ENCODE measurements at regions not wholly inside any gene's neighbourhood (a gene's known extent, or its start where the extent isn't known, plus 50 kb on each side); places are given as distances from the start of the nearest gene placed in this dataset.
A peak's percentile ranks its signal among the peaks of the same experiment; 100 is the strongest.

- ATAC-seq (no peak), FAIRE-seq (no peak), DNase-seq (ENCODE audit: low read depth, low spot score) (no peak)
- Histone ChIP-seq H3K9me3 (replicated peaks; ENCODE audit: control insufficient read depth, insufficient read depth, low read length) (no peaks in the 10 kb centered on the region), H3K27me3 (replicated peaks in 1 of 2; ENCODE audit: control insufficient read depth in 2 of 2, insufficient read depth in 2 of 2, low read length in 1 of 2) (no peaks in the 10 kb centered on the region), H2AFZ (ENCODE audit: control insufficient read depth, low read depth, low read length) (no peak overlapping the region), H3K4me2 (ENCODE audit: control insufficient read depth, insufficient read depth) (no peak overlapping the region), H3K79me2 (ENCODE audit: control insufficient read depth, insufficient read depth, low read length) (no peaks in the 10 kb centered on the region), H3K27ac (ENCODE audit: control insufficient read depth, insufficient read depth) (no peak overlapping the region), H3K36me3 (ENCODE audit: control insufficient read depth in 2 of 2, insufficient read depth in 2 of 2, low read length in 1 of 2) (no peaks in the 10 kb centered on the region), H4K20me1 (ENCODE audit: control insufficient read depth, insufficient read depth) (no peaks in the 10 kb centered on the region), H3K4me3 (no peak overlapping the region), H3K4me1 (ENCODE audit: control insufficient read depth, insufficient read depth, low read length) (no peaks in the 10 kb centered on the region), H3K9ac (ENCODE audit: control insufficient read depth, insufficient read depth, low read length) (no peak overlapping the region)
- in situ Hi-C loops (cut with MboI), result no loop called here
- BruUV-seq (replicated peaks), result no TSS peak
- POLR2A ChIA-PET, result no interaction called here
- intact Hi-C loops (cut with micrococcal nuclease; ENCODE audit: unreplicated experiment), result no loop called here
- 20% methylated on average over 4 of the region's 4 CpGs for WGBS (ENCODE audit: insufficient coverage, insufficient replicate concordance, low lambda C conversion rate, missing lambda C conversion rate)
- SMC1A ChIA-PET (ENCODE audit: uncharacterized antibody, unreplicated experiment), result interaction anchor here (0.7 kb wide), 1 partner anchor 397 kb away, joined by 3 read pairs; no protein-coding TSS in a partner anchor
- CTCF ChIA-PET, result interaction anchor here (1.2 kb wide), 1 partner anchor 20 kb away, joined by 4 read pairs; no protein-coding TSS in a partner anchor
- RAD21 ChIA-PET (ENCODE audit: unreplicated experiment), result no interaction called here
- TF ChIP-seq TCF12 (IDR thresholded peaks at IDR 0.05; ENCODE audit: low read depth, low read length), result no peak
- no peak for TF ChIP-seq TBL1XR1 (IDR thresholded peaks at IDR 0.05; ENCODE audit: low read depth, low read length)
- no peak for TF ChIP-seq MAX (IDR thresholded peaks at IDR 0.05; ENCODE audit: low read depth, low read length)
- no peak for TF ChIP-seq CREB1 (IDR thresholded peaks at IDR 0.05; ENCODE audit: low read depth)
Observed at GRCh38 chr11:93054279-93054678, 84.8 kb downstream of the MTNR1B start.

- BruUV-seq (replicated peaks), result no TSS peak
- Histone ChIP-seq H4K20me1 (ENCODE audit: control insufficient read depth, insufficient read depth) (no peaks in the 10 kb centered on the region), H3K27ac (ENCODE audit: control insufficient read depth, insufficient read depth) (no peak overlapping the region), H3K4me1 (ENCODE audit: control insufficient read depth, insufficient read depth, low read length) (no peaks in the 10 kb centered on the region), H2AFZ (ENCODE audit: control insufficient read depth, low read depth, low read length) (no peak overlapping the region), H3K4me3 (no peak overlapping the region), H3K9ac (ENCODE audit: control insufficient read depth, insufficient read depth, low read length) (no peak overlapping the region), H3K79me2 (ENCODE audit: control insufficient read depth, insufficient read depth, low read length) (no peaks in the 10 kb centered on the region), H3K36me3 (ENCODE audit: control insufficient read depth in 2 of 2, insufficient read depth in 2 of 2, low read length in 1 of 2) (no peaks in the 10 kb centered on the region), H3K4me2 (ENCODE audit: control insufficient read depth, insufficient read depth) (no peak overlapping the region), H3K9me3 (replicated peaks; ENCODE audit: control insufficient read depth, insufficient read depth, low read length) (no peaks in the 10 kb centered on the region), H3K27me3 (replicated peaks in 1 of 2; ENCODE audit: control insufficient read depth in 2 of 2, insufficient read depth in 2 of 2, low read length in 1 of 2) (no peaks in the 10 kb centered on the region)
- ChIA-PET CTCF (interaction anchor here (0.7 kb wide), 1 partner anchor 16 kb away, joined by 3 read pairs; no protein-coding TSS in a partner anchor), SMC1A (ENCODE audit: uncharacterized antibody, unreplicated experiment) (interaction anchor here (1.2 kb wide), 1 partner anchor 25 kb away, joined by 3 read pairs; no protein-coding TSS in a partner anchor), POLR2A (no interaction called here), RAD21 (ENCODE audit: unreplicated experiment) (no interaction called here)
- in situ Hi-C loops (cut with MboI) (no loop called here), intact Hi-C loops (cut with micrococcal nuclease; ENCODE audit: unreplicated experiment) (no loop called here)
- no peak for FAIRE-seq
- whole genome bisulfite sequencing (ENCODE audit: insufficient coverage, insufficient replicate concordance, low lambda C conversion rate, missing lambda C conversion rate), result 8% methylated on average over 2 of the region's 2 CpGs
- no peak for DNase-seq (ENCODE audit: low read depth, low spot score)
- peak; percentile 73 for ATAC-seq
- TF ChIP-seq JUNB (IDR thresholded peaks at IDR 0.05) (peak; percentile 25; the same call in 1 of the 2 replicates), EGR1 (IDR thresholded peaks at IDR 0.05; ENCODE audit: borderline replicate concordance in 1 of 2, low read depth in 2 of 2, low read length in 2 of 2) (no peak), PKNOX1 (IDR thresholded peaks at IDR 0.05) (peak; percentile 60), ZNF384 (IDR thresholded peaks at IDR 0.05; ENCODE audit: borderline replicate concordance, low read depth, low read length) (no peak), E2F8 (IDR thresholded peaks at IDR 0.05; ENCODE audit: low read depth, partially characterized antibody) (no peak), E4F1 (IDR thresholded peaks at IDR 0.05; ENCODE audit: borderline replicate concordance, partially characterized antibody) (no peak), ZNF217 (IDR thresholded peaks at IDR 0.05) (no peak)
Observed at GRCh38 chr11:93054881-93055280, 85.4 kb downstream of the MTNR1B start.

All from GM12878 (cell line).